Activated naive CD4-positive, alpha-beta T cell treated with Interleukin-2 at 50 U/mL for 16 hours (primary cell): ENCODE measurements at regions not wholly inside any gene's neighbourhood (a gene's known extent, or its start where the extent isn't known, plus 50 kb on each side); places are given as distances from the start of the nearest gene placed in this dataset.

Experiments used
- DNase-seq: peaks from one replicate; pipeline ENCODE4 v3.0.0-alpha.2; 2020

DNA sequence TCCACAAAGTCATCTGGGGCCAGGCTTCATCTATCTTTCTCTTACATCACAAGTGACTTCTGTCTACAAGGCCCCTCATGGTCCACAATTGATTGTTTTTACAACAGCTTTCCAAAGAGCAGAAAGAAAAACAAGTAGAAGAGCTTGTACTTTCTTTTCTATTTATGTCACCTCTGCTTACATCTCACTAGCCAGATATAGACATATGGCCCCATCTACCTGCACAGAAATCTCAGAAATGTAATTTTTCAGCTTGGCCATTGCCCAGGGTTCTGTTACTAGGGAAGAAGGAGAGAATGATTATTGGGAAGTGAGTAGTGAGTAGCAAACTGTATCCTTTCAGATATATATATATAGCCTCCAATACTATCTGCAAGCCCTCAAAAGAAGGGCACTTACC lies 210.5 kb upstream of the PLEKHG7 start:
- no peak for DNase-seq

DNA sequence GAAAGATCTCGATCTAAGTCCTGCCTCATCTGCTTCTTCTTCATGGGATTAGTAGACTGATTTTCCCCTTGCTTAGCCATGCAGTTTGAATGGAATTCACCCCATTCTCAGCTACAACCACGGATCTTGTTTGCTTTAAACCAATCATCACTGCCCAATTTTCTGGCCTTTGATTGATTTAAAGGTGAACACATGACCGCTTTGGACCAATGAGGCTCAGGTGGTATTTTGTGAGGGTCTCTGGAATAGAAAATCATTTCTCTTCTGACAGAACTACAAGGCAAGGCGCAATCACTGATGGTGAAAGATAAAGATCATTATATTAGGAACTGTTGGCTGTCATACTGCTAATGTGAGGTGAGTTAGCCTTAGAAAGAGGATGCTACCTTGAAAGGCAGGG lies 213.0 kb upstream of the PLEKHG7 start:
- DNase-seq: no peak

DNA sequence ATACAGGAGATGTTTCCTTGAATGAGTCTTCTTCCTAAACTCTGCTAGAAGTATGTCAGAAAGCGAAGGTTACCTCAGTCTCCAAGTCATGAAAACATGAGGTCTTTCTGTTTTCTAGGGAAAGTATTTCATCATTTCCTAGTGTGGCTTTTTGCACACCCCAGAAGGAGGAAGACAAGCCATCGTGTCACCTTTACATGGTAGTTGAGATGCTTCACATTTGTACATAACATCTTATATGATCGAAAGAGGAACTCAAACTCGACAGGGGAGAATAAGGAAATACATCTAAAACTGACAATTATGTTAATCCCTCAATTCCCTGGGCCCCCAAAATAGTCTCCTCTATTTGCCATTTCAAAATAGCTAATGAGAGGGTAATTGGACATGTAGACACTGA lies 214.1 kb upstream of the PLEKHG7 start:
- no peak for DNase-seq

DNA sequence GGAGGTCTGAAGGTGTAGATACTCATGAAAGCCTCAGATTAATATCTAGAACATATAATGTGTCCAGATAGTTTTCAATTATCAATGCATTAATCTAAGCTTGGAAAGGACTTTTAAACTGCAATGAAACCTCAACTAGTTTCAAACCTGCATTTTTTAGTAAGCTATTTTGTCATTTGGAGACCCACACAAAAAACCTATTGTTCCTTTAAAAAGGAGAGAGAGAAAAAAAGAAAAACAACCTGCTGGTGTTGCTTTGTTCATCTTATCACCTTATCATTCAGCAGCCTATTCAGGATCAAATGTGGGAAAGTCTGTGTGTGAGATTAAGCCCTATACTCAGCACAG lies 215.7 kb upstream of the PLEKHG7 start:
- DNase-seq: no peak

DNA sequence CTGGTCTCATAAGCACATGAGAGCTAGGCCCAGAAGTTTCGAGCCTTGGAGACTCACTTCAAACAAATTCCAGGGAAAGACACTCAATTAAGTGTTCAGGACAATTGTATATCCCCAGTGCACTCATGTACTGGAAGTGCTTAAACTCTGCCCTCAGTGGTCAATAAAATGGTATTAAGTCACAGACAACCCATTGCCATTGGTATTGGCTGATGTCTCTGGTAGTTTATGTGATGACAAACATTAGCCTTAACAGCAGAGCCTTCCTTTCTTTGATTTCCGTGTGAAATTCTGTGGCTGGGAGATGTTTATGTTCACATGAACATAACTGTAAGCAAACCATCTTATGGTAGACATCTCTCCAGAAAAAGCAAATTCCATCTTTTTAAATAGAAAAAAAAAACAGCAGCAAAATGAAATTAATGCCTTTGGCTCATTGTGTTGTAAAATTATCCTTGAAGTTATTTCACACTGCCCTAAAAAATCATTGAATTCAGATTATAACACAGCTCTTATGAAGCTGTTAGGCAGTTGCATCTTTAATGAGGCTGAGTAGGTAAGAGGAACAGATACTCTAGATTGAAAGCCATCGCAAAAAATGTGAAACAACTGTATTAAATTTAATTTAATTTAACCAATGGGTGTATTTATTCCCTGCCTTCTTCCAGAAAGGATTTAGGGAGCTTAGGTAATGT lies 216.2 kb upstream of the PLEKHG7 start:
- DNase-seq: no peak

DNA sequence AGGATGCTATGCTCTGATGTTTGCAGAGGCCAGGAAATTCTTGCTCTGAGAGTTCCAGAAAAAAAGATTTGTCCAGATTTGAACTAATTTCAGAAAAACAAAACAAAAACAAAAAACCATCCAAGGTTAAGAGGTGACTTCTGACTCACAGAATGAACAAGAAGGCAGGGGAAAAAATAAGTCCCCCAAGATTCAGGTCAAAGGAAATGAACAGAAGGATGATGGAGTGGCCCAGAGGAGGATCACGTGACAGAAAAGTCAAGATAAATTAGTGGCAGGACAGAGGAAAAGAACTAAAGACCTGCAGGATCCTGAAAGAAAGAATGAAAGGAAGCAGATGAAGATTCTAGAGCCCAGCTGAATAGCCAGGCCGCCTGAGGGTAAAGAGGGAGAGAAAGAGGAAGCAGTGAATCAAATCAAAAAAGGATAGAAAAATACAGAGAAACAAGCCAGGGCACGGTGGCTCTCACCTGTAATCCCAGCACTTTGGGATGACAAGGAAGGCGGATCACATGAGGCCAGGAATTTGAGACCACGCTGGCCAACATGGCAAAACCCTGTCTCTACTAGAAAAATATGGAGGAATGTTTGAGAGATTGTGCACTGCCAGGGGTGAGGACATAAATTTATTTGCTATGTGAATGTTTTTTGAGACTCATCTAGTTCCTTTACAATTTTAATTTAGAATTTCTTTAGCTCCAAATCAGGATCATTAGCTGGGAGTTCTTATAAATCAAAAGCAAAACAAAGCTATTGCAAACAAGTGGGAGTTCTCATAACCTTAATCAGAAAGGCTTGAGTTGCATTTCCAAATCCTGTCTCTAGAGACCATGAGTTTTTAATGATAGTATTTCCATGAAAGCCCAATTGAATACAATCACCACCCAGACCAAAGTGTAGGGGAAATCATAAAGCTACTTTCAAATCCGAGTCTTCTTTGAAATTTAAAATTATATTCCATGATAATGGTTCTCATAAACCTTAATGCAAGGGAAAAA lies 217.1 kb upstream of the PLEKHG7 start:
- no peak for DNase-seq

DNA sequence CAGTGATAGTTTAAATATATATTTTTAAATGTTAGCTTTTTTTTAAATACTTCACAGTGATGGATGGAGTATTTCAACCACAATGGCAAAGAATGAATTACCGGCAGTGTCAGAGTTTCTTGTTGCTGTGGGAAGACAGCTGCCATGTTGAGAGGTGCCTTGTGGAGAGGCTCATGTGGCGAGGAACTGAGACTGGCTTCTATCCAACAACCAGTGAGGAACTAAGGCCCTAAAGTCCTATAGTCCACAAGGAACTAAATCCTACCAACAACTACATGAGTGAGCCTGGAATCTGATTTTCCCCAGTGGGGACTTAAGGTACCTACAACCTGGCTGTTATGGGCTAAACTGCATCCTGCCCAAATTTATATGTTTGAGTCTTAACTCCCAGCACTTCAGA lies 220.2 kb upstream of the PLEKHG7 start:
- DNase-seq: no peak

DNA sequence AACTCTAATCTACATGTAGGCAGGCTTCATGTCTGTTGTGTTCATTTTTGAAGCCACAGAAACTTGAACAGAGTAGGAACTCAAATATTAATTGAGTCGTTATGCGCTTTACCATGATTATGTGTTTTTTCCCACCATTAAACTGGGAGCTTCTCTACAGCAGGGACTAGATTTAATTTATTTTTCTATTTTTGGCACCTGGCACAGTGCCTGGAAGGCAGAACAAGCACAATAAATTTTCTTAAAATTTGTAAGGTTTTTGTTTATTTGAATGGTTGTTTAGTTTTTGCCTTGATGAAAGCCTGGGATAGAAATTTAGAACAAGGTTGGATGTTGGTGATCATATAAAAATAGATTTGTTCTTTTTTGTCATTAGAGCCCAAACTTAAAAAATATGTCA lies 221.7 kb upstream of the PLEKHG7 start:
- no peak for DNase-seq

DNA sequence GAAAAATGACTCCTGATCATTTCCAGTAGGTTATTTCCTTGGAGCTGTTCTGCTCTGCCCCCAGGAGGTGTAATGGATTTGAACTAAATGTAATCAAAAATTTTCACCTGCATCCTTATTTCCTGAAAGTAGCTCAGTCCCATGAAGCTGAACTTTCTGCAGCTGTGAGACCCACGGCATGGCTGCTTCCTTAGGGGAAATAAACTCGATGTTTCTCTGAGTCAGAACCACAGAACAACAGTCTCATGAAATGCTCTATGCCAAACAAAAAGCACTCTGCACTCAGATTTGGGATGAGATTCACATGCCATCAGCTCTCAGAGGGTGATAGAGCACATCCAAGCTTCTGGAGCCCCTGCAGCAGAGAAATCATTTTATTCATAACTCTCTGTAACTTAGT lies 224.1 kb upstream of the PLEKHG7 start:
- DNase-seq: no peak

DNA sequence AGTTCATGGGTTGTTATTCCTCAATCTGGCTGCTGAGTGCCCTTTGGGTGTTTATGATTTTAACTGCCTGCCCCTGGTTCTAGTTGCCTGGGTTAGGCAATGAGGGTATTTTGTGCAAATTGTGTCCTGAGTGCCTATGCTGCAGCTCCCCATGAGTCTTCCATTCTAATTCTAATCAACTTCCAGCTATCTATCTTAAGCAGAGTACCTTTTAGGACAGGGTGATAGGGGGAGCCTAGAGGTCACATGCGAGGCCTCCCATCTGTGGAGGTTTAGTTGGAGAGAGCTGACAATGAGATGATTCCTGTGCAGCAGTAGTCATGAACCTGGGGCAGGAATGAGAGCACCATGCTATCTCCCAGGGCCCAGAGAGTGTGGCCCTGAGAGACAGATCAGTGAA lies 225.9 kb upstream of the PLEKHG7 start:
- no peak for DNase-seq

DNA sequence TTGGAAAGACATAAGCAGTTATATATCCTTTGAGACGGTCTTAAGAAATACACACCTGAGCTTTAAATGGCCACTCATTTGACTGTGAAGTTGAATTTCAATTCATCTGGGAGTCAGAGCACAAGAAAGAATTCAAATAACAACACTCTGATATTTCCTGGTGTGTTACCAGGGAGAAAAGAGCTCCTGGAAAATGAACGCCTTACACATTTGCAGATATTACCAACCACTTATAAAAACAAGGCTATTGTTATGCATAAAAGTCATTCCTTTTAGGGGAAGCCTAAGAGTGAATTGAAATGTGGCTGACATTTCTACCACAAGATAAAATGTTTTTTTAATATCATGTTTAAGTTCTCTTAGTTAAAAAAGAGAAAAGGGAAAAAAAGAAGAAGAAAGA lies 229.2 kb upstream of the PLEKHG7 start:
- no peak for DNase-seq

DNA sequence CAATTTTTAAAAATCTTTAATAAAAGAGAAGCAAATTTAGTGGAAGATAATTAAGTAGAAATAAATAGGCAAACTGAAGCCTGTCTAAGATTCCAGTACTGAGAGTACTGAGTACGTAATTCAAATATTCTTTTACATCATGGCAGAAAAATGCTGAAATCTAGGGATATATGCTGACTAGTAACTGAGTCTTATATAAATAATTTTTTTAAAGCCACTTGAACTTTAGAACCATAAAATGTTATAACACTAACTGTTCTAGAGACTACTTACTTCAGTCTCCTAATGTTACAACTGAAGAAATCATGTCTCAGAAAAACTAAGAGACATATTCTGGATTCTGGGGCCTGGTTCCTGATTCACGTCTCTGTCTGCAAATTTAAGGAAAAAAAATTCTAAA lies 230.6 kb upstream of the PLEKHG7 start:
- DNase-seq: no peak

DNA sequence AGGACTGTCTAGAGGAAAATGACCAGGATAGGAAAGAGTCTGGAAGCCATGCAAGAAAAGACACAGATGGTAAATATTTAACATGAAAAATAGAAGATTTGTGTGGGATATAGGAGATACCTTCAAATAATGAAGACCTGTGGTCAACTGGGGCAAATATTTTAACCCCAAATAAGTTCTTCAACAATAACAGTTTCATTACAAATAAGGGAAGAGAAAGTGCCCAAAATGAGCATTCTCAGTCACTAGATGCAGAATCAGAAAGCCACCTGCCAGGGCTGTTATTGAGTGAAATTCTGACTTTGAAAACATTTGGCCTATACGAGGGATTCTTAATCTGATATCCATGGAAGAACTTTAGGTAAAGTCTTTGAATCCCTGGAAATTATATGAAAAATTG lies 231.2 kb upstream of the PLEKHG7 start:
- DNase-seq: no peak

DNA sequence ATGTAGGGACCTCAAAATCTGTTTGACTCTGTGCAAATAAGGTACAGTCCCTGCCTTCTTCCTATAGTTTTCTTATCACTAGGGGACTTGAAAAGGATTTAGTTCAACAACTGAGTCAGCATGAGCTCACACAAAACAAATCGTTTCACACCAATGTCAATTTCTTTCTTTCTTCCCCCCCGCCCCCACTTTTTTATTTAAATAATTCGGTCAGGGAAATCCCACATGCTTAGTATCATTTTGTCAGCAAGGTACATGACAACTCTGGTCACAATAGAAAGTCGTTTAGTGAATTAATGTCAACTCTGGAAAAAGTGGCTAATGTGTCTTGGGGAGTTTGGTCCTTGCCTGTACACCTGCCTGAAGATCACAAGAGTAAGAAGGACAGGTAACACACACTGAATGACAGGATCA lies 232.2 kb upstream of the PLEKHG7 start:
- peak; percentile 25 for DNase-seq

DNA sequence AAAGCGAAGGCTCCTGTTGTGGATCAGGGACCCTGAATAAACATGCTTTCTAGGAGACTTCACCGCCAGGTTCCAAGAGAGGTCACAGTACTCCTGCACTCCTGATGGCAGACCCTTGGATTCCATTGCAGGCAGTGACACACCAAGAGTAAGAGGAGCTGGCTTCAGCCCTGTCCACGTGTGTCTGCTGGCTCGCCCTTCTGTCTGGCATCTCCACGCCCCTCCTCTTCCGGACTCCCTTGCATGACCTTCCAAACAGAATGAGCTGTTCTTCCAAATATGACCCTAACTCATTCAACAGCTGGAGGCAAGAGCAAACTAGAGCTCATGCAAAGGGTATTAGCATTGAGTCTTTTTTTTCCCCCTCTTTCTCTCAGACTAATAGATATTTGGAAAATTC lies 233.0 kb upstream of the PLEKHG7 start:
- DNase-seq: no peak

DNA sequence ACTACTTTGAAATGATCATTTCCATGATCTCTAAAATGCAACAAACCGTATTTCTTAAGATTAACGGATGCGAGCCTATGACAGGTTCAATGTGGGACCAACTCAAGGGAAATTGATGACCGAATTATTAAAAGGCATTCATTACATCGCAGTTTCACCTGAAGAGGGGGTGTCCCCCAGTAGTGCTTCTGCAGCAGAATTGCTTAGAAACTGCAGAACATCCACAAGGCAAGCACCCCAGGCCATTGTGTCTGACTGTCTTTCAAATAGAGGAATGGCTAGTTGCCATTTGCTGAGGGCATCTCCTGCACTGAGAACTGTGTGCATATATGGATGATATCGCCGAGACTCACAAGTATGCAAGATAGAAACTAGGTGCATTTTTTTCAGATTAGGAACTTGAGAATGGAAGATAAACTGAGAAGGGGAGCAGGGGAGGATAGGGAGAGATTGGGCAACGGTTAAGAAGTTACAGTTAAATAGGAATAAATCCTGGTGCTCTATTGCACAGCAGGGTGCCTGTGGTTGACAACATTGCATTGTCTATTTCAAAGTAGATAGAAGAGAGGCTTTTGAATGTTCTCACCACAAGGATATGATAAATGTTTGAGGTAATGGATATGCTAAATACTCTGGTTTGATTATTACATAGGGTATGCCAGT lies 234.3 kb upstream of the PLEKHG7 start:
- no peak for DNase-seq

DNA sequence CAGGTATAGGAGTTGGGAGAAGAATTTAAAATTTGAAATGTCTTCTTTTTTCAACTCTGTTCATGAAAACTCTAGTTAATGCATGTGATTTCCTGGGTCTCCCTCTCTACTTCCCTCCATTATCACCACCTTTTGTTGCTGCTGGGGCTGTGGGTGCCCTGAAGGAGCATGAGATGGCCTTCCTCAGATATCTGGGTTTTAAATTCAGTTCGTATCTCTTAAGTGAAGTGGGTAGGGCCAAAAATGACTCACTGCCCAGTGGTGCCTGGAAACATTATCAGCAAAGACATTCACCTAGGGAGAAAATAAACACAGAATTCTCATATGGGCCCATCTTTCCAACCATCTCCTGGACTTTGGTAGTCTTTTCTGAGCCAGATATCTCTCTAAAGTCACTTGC lies 234.9 kb upstream of the PLEKHG7 start:
- DNase-seq: no peak

DNA sequence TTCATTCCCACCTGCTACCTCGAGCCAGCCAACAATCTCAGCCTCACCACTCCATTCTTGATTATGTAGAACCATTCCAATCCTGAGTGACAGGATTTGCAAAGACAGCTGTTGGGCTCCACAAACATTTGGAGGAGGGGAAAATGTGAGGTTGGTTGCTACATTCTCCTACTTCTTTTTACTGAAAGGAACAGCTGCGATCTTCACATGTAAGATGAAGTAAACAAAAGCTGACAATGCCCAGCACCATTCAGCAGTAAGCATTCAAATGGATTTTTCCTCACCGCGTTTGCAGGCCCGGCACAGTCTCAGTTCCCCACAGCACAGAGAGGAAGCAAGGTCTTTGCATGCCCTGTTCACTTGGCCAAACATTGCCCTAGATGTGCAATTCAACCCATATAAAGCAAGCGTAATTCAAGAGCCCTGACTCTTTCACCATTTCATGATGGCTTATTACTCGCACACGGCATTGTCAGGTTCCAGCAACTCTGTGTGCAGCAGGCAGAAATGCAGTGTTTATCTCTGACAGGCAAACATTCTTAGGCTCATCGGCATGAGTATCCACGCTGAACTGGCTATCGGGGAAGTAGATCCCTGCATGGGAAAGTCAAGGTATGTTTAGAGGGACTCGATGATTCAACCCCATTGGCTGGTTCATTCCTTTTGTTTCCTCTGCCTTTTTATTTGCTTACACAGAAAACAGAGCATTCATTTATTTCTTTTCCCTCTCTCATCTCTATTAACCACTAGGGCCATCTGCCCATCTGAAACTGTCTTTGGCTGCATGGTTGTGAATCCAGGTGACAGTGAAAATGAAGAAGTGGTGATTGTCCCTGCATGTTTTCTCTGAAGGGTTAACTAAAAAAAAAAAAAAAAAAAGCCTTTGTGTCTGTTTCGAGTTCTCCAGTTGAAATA lies 236.1 kb upstream of the PLEKHG7 start:
- DNase-seq: no peak

DNA sequence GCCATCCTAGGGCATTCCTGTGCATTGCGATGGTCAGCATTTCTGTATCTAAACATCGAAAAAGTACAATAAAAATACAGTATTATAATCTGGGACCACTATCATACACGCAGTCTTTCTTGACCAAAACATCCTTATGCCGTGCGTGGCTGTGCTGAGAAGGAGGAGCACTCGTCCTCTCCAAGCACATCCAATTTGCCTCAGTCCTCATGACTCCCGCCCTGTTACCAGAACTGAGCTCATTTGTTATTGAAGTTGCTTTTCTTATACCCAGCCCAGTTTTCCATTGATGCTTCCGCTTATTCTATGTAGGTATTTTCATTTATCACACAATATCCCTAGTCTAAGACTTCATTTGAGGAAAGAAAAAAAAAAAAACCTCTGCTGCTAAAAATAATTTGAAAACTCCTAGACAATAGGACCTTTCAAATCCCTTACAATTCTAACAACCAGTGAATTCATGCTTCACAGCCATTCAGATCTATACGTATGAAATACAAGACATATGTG lies 236.9 kb upstream of the PLEKHG7 start:
- DNase-seq: no peak

DNA sequence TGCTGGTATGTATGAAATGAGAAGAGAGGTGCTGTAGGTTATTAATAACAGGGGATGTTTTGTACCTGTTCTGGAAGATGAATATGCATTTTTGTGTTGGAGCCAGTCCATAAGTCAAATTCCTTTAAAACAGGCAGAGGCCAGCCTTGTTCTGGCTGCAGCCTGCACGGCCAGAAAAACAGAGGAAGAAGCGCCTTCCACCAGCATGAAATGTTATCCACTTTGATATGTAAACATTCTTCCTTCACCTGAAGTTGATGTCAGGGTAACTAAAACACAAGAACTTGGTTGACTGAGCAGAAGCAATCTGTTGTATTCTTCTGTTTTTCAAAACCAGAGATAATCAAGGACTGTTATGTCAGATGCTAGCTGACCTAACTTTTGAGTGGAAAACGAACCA lies 237.9 kb upstream of the PLEKHG7 start:
- DNase-seq: no peak

DNA sequence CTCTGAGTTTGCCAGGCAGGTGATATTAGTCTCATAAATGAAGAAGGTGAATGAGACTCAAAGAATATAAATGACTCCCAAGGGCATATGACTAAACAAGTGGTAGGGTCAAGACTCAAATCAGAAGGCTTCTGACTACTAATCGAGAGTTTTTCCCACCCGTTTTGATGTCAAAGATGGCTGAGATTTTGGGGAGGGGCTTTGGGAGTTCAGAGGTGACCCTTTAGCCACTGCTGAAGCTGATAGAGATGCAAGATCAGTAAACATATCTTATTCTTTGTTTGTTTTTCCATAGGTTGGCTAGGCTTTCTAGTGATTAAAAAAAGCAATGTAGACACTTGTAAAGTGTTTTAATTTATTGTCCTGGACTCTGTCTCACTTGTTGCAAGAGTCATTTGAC lies 239.6 kb upstream of the PLEKHG7 start:
- DNase-seq: no peak

DNA sequence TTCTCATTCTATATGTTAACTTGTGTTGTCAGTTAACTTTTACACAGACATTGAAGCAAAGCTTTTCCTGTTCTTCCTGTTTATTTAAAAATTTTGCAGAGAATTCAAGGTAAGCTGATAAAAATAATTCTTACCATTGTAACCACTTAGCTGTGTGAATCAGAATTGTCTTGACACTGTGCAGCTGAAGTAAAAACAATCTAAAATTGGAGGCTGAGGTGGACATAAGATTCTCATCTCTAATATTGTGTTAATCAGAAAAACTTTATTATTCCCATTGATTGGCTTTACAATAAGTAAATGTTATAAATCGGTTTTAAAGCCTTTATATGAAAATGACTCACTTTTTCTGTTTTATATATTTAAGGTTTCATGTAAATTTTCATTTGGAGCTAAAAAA lies 240.3 kb upstream of the PLEKHG7 start:
- DNase-seq: no peak

DNA sequence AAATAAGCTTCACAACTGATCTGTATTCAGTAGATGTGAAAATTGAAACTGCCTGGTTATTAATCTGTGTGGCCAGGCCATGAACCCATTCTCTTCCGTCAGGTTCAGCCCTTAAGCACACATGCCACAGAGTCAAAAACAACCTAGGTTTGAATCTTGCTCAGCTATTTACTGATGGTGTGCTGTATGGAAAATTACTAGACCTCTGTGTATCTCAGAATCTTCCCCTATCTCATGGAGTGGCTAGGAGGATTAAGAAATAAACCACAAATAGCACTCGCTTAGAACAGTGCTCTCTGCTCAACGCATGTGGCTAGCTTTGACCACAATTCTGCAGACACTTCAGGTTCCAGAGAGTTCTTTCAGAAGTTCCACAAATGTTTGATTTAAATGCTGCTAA lies 240.7 kb upstream of the PLEKHG7 start:
- DNase-seq: peak; percentile 2
